Activated T-helper 2 cell treated with anti-CD3 and anti-CD28 coated beads, Interferon-gamma antibody, Interleukin-2, Interleukin-4, amounts not matched to agents 10 μg/mL and 5 μg/mL and 100 μg/mL, durations not matched to agents 14 hours and 24 hours and 36 hours (primary cell): ENCODE measurements at regions not wholly inside any gene's neighbourhood (a gene's known extent, or its start where the extent isn't known, plus 50 kb on each side); places are given as distances from the start of the nearest gene placed in this dataset.

Source experiments
- DNase-seq: peaks from one replicate; pipeline ENCODE4 v3.0.0; 2021; ENCODE audit warnings: low spot score
- H3K27ac Mint-ChIP-seq: one replicate; pipeline ENCODE4 v1.8.0; 2021; ENCODE audit warnings: mixed read lengths
- H3K27me3 Mint-ChIP-seq: one replicate; pipeline ENCODE4 v1.8.0; 2021; ENCODE audit warnings: low read depth, mixed read lengths
- H3K36me3 Mint-ChIP-seq: one replicate; pipeline ENCODE4 v1.8.0; 2021; ENCODE audit warnings: low read depth, mixed read lengths
- H3K4me1 Mint-ChIP-seq: one replicate; pipeline ENCODE4 v1.8.0; 2021; ENCODE audit warnings: low read depth, mixed read lengths
- H3K4me3 Mint-ChIP-seq: one replicate; pipeline ENCODE4 v1.8.0; 2021; ENCODE audit warnings: low read depth, mild to moderate bottlenecking, moderate library complexity, mixed read lengths
- H3K9me3 Mint-ChIP-seq: one replicate; pipeline ENCODE4 v1.8.0; 2021; ENCODE audit warnings: mixed read lengths
- intact Hi-C: fragments of 100-400 bp; cut with micrococcal nuclease; formaldehyde crosslinking; loops from one replicate; pipeline ENCODE4 v1.15.1; 2023

DNA sequence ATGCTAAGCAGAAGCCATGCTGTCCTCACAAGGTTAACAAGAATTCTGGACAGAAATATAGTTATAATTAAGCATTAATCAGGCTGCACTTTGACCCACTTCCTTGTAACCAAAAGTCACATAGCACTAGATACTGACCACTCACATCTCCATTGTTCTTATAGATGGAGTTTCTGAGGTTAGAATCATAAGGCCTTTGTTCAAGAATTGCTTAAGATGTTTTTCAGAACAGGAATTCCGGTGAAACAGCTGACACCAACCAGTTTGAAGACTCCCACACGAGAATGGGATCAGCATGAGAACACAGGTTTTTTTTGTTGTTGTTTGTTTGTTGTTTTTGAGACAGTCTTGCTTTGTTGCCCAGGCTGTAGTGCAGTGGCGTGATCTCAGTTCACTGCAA is 488.3 kb upstream of the NRP1 start:
- H3K4me3 Mint-ChIP-seq, result no peak overlapping the region
- intact Hi-C loops, result no loop called here

DNA sequence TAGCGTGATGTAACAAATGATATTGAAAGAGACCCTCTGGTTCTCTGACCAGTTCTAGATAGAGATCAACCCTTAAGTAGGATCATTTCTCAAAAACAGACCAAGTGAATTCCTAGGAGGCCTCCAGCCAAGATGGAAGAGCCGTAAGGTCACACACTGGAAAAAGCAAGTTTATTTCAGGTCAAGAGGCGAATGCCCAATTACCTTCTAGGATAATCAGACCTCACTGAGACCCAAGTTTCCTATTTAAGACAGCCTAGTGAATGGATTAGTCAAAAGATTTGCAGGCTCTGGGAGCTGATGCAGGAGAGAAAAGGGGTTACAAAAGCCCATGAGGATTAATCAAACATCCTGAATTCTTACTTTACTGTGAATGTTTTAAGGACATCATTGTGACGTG is 486.1 kb upstream of the NRP1 start:
- no peaks in the 10 kb centered on the region for H3K27me3 Mint-ChIP-seq
- intact Hi-C loops, result no loop called here
- no peak overlapping the region for H3K27ac Mint-ChIP-seq
- no peak overlapping the region for H3K4me3 Mint-ChIP-seq
- DNase-seq, result no peak
- H3K9me3 Mint-ChIP-seq, result no peaks in the 10 kb centered on the region
- H3K4me1 Mint-ChIP-seq, result no peaks in the 10 kb centered on the region
- H3K36me3 Mint-ChIP-seq, result no peaks in the 10 kb centered on the region

More for the DNA sequence above, 488.3 kb upstream of the NRP1 start:
- H3K36me3 Mint-ChIP-seq, result no peaks in the 10 kb centered on the region
- no peak overlapping the region for H3K27ac Mint-ChIP-seq
- H3K27me3 Mint-ChIP-seq, result no peaks in the 10 kb centered on the region
- no peaks in the 10 kb centered on the region for H3K9me3 Mint-ChIP-seq
- DNase-seq, result no peak
- H3K4me1 Mint-ChIP-seq, result no peaks in the 10 kb centered on the region

DNA sequence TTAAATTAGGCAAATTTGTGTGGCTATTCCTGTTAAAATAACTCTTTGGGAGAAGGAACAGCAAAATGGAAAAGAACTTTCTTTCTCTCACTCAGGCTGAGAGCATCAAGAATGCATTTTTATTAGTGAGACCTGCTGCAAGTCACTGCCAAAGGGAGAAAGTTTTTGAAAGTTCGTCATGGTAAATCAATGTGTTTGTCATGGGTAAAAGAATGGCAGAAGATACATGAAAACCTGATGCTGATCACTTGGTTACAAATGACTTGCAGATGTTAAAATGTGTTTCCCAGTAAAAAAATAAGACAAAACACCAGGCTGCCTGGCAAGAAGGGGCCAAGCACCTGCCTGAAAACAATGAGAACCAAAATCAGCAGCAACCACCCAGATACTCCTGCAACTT is 484.7 kb upstream of the NRP1 start:
- H3K27me3 Mint-ChIP-seq, result no peaks in the 10 kb centered on the region
- no peak overlapping the region for H3K4me3 Mint-ChIP-seq
- no peaks in the 10 kb centered on the region for H3K4me1 Mint-ChIP-seq
- H3K27ac Mint-ChIP-seq, result no peak overlapping the region
- no peak for DNase-seq
- H3K36me3 Mint-ChIP-seq, result no peaks in the 10 kb centered on the region
- no peaks in the 10 kb centered on the region for H3K9me3 Mint-ChIP-seq
- intact Hi-C loops, result no loop called here

DNA sequence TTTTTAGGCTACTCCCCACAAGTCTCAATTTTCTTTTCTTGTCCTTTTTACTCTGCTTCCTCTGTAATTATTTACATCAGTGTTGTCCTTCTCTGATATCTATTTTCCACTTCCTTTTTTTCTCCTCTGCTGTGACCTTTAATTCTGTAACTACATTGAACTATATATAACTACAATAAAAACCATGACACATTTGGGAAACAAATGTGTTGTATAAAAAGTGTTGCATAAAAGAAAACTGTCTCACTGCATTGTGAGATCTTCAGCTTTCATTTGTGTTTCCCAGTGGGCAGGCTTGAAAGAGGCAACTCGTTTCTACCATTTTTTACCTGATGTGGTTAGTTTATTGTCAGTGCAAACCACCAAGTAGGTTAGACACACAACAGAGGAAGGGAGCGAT is 483.9 kb upstream of the NRP1 start:
- DNase-seq, result no peak
- H3K36me3 Mint-ChIP-seq, result no peaks in the 10 kb centered on the region
- H3K9me3 Mint-ChIP-seq, result no peaks in the 10 kb centered on the region
- no peak overlapping the region for H3K4me3 Mint-ChIP-seq
- intact Hi-C loops, result no loop called here
- no peak overlapping the region for H3K27ac Mint-ChIP-seq
- H3K27me3 Mint-ChIP-seq, result no peaks in the 10 kb centered on the region
- H3K4me1 Mint-ChIP-seq, result no peaks in the 10 kb centered on the region

DNA sequence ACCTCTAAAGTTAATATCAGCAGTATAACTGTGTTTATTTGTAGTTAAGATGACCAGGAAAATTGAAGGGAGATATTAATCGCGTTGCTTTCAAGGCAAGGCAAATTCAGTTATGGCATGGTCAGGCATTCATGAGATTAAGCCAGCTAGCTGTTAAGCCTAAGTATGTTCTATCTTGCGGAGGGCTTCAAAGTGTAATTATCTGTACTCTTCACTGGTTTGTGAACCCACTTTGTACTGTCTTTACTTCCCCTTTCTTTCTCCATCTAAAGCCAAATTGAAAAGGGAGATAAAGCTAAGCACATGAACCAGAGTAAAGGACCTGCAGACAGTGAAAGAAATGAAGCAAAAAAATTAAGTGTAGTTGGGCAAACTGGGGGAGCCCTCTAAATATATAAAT is 483.1 kb upstream of the NRP1 start:
- intact Hi-C loops, result no loop called here
- no peaks in the 10 kb centered on the region for H3K4me1 Mint-ChIP-seq
- H3K36me3 Mint-ChIP-seq, result no peaks in the 10 kb centered on the region
- H3K4me3 Mint-ChIP-seq, result no peak overlapping the region
- no peaks in the 10 kb centered on the region for H3K27me3 Mint-ChIP-seq
- DNase-seq, result no peak
- H3K9me3 Mint-ChIP-seq, result no peaks in the 10 kb centered on the region
- no peak overlapping the region for H3K27ac Mint-ChIP-seq

DNA sequence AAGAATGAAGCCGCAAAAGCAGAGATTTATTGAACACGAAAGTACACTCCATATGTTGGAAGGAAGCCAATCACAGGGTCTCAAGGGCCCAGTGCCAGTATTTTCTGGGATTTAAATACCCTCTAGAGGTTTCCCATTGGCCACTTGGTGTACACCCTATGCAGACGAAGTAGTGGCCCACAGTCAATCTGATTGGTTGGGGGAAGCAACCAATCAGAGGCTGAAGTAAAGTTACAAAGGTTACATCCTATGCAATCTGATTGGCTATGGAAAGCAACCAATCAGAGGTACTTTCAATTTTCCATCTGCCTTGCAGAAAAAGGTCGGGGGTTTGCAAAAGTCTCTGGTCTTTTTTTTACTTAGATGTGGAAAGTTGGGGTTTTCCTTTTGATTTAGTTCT is 481.3 kb upstream of the NRP1 start:
- no peaks in the 10 kb centered on the region for H3K36me3 Mint-ChIP-seq
- no peaks in the 10 kb centered on the region for H3K9me3 Mint-ChIP-seq
- no peak for DNase-seq
- no peaks in the 10 kb centered on the region for H3K27me3 Mint-ChIP-seq
- no peaks in the 10 kb centered on the region for H3K4me1 Mint-ChIP-seq
- no peak overlapping the region for H3K4me3 Mint-ChIP-seq
- intact Hi-C loops, result no loop called here
- no peak overlapping the region for H3K27ac Mint-ChIP-seq

DNA sequence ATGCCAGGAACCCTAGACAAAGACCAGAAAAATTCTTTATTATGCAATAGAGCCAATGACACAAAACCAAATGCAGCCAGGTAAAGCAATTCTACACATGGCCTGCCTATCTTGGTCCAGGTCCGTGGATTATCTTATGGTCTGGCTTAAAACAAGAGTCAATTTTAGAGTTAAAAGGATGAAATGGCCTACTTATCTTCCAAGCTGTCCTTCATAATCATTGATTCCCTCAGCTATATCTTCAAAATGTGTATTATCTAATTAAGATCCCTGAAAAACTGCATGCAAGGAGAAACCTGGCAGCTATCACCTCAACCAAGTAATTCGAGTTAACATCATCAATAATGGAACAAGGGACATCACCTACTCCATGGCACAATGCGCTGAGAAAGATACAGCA is 479.4 kb upstream of the NRP1 start:
- Mint-ChIP-seq H3K27me3 (no peaks in the 10 kb centered on the region), H3K27ac (no peak overlapping the region), H3K36me3 (no peaks in the 10 kb centered on the region), H3K4me1 (no peaks in the 10 kb centered on the region), H3K4me3 (no peak overlapping the region), H3K9me3 (no peaks in the 10 kb centered on the region)
- intact Hi-C loops, result no loop called here
- DNase-seq, result no peak

DNA sequence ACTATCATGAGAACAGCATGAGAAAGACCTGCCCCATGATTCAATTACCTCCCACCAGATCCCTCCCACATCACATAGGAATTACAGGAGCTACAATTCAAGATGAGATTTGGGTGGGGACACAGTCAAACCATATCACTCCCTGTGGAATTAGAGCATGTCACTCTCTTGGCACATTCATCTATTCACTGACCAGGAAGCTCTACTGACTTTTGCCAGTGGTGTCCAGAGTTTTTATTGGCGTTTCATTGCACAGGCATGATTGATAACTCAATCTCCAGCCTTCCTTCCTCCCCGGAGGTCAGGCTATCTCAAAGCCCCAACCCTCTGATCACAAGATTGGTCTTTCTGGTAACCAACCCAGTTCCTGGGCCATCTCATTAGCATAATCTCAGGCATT is 478.9 kb upstream of the NRP1 start:
- no peaks in the 10 kb centered on the region for H3K27me3 Mint-ChIP-seq
- intact Hi-C loops, result no loop called here
- H3K4me3 Mint-ChIP-seq, result no peak overlapping the region
- H3K9me3 Mint-ChIP-seq, result no peaks in the 10 kb centered on the region
- H3K27ac Mint-ChIP-seq, result no peak overlapping the region
- H3K36me3 Mint-ChIP-seq, result no peaks in the 10 kb centered on the region
- DNase-seq, result no peak
- H3K4me1 Mint-ChIP-seq, result no peaks in the 10 kb centered on the region

DNA sequence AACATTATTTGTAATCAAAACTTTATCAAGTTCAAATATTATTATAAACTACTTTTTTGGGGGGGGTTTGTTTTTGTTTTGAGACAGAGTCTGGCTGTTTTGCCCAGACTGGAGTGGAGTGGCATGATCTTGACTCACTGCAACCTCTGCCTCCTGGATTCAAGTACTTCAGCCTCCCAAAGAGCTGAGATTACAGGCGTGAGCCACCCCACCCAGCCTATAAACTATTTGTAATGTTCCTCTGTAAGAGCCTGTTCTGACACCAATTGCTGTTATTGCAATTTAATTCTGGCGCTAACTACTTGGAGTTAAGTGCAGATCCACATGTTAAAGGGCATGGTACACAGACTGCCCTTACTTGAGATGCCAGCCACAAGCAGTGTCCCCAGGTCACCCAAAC is 478.1 kb upstream of the NRP1 start:
- Mint-ChIP-seq H3K27ac (no peak overlapping the region), H3K27me3 (no peaks in the 10 kb centered on the region), H3K36me3 (no peaks in the 10 kb centered on the region), H3K4me3 (no peak overlapping the region), H3K4me1 (no peaks in the 10 kb centered on the region), H3K9me3 (no peaks in the 10 kb centered on the region)
- intact Hi-C loops, result no loop called here
- DNase-seq, result no peak

DNA sequence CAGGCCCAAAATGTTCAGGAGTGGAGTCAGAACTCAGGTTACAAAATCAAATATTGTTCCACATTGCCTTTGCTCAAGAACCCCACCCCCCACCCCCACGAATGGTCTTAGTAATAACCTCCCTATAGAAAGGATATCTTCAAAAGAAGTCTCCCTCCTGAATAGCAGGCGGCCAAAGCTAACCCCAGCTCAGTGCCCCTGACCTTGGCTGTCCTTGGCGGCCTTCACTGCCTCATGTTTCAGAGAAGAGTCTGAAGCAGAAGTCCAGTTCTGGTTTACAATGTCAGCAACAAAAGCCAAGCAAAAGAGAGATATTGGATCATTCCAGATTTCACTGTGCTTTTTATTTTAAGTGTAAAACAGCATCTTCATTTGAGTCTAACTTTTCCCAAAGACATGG is 476.5 kb upstream of the NRP1 start:
- H3K4me1 Mint-ChIP-seq, result no peaks in the 10 kb centered on the region
- H3K27me3 Mint-ChIP-seq, result no peaks in the 10 kb centered on the region
- H3K9me3 Mint-ChIP-seq, result no peaks in the 10 kb centered on the region
- H3K4me3 Mint-ChIP-seq, result no peak overlapping the region
- no peaks in the 10 kb centered on the region for H3K36me3 Mint-ChIP-seq
- H3K27ac Mint-ChIP-seq, result no peak overlapping the region
- DNase-seq, result no peak
- intact Hi-C loops, result no loop called here

DNA sequence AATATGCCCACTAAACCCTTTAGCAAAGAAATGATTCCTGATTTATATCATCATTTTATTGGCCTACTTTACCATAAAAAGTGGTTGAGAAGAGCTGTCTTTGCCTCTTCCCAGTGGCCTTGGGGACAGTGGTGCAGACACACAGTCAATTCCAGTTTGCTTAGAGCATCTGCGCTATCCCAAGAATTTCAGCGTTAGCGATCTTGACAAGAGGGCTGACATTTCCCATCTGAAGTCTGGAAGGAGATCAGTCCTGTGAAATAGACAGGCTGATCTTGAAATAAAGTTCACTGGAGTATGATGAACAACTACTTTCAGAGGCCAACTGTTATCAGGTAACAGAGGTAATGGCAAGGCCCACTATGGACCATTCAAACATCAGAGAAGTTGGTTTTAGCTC is 475.3 kb upstream of the NRP1 start:
- Mint-ChIP-seq H3K4me1 (no peaks in the 10 kb centered on the region), H3K4me3 (no peak overlapping the region), H3K36me3 (no peaks in the 10 kb centered on the region), H3K27me3 (no peaks in the 10 kb centered on the region), H3K9me3 (no peaks in the 10 kb centered on the region), H3K27ac (no peak overlapping the region)
- DNase-seq, result no peak
- intact Hi-C loops, result no loop called here

DNA sequence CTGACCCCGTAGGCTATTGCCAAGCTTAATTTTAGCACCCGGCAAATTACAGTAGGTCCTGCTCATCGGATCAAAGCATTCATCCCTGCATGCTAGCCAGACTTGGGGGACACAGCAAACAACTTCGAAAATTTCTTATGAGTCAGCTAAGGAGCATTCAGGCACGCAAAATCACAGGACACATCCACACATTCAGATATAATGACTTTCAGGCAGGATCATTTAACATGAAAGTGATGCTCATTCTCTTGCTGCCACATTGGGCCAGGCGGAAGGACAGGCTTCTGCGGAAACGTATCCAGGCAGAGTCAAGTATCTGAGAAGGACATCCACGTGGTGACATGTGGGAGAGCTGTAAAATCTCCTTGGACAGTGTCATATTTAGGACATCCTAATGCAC is 474.0 kb upstream of the NRP1 start:
- H3K4me1 Mint-ChIP-seq, result no peaks in the 10 kb centered on the region
- H3K9me3 Mint-ChIP-seq, result no peaks in the 10 kb centered on the region
- intact Hi-C loops, result no loop called here
- H3K4me3 Mint-ChIP-seq, result no peak overlapping the region
- H3K36me3 Mint-ChIP-seq, result no peaks in the 10 kb centered on the region
- DNase-seq, result no peak
- H3K27me3 Mint-ChIP-seq, result no peaks in the 10 kb centered on the region
- H3K27ac Mint-ChIP-seq, result no peak overlapping the region

DNA sequence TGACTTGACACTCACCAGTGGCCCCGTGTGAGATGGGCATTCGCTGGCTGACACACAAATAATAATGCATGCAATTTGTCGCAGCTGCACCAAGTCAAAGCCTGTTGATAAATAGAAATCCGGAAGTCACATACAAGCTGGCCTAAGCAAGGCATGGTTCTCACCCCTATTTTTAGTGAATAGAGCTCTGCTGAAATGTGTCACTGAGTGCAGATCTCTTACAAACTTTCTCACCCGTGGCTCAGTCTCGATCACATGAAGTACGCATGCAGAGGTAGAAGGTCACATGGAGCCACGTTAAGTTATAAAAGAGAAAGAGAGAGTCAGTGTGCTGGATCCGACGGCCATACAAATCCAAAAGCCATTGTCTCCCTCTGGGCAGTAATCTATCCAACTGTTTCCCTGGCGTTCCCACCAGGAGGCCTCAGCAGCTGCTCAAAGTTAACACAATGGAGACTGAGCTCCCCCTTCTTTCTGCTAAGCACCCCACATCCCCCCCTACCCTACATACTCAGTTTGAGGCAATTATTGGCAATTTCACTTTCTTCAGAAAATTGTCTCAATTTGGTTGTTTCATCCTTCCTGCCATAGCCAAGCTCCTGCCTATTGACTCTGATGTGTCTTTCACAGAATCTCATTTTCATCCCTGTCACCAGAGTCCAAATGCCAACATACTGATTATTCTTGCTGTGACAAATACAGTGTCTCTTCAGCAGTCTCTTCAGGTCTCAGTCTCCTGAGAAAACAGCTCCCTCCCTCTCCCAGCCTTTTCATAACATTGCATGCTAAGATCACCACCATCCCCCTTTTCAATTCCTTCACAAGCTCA is 473.3 kb upstream of the NRP1 start:
- DNase-seq, result no peak
- H3K36me3 Mint-ChIP-seq, result no peaks in the 10 kb centered on the region
- no peaks in the 10 kb centered on the region for H3K9me3 Mint-ChIP-seq
- intact Hi-C loops, result no loop called here
- H3K27me3 Mint-ChIP-seq, result no peaks in the 10 kb centered on the region
- no peaks in the 10 kb centered on the region for H3K4me1 Mint-ChIP-seq
- H3K27ac Mint-ChIP-seq, result no peak overlapping the region
- H3K4me3 Mint-ChIP-seq, result no peak overlapping the region

DNA sequence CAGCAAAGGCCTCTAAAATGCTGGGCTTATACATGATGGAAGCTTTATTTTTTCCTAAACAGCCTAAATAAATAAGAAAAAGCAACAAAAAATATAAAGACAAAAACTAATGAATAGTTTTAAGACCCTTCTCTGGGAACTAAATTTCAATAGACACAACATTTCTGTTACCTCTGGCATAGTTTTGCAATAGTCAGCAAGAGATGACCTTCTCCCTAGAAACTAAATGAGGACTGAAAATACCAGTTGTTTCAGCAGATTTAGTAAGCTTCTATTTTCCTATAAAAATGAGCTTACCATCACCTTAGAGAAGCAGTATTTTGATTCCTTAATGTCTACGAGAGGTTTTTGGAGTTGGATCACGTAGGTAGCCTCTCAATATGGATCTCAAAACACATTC is 471.4 kb upstream of the NRP1 start:
- no peak for DNase-seq
- intact Hi-C loops, result no loop called here
- H3K4me1 Mint-ChIP-seq, result no peaks in the 10 kb centered on the region
- no peaks in the 10 kb centered on the region for H3K27me3 Mint-ChIP-seq
- H3K36me3 Mint-ChIP-seq, result no peaks in the 10 kb centered on the region
- H3K4me3 Mint-ChIP-seq, result no peak overlapping the region
- H3K9me3 Mint-ChIP-seq, result no peaks in the 10 kb centered on the region
- H3K27ac Mint-ChIP-seq, result no peak overlapping the region
